GM04503 (cell line): ENCODE measurements at regions not wholly inside any gene's neighbourhood (a gene's known extent, or its start where the extent isn't known, plus 50 kb on each side); places are given as distances from the start of the nearest gene placed in this dataset.

Experiments
- DNase-seq: peaks from one replicate; pipeline ENCODE4 v3.0.0-alpha.2; 2012; ENCODE audit warnings: low read depth

- DNase-seq: no peak
These were observed 441.2 kb upstream of the ANO3 start for GRCh38 chr11:25890626-25891260.

- DNase-seq: no peak
These were observed 440.0 kb upstream of the ANO3 start for GRCh38 chr11:25891960-25892359.

DNA sequence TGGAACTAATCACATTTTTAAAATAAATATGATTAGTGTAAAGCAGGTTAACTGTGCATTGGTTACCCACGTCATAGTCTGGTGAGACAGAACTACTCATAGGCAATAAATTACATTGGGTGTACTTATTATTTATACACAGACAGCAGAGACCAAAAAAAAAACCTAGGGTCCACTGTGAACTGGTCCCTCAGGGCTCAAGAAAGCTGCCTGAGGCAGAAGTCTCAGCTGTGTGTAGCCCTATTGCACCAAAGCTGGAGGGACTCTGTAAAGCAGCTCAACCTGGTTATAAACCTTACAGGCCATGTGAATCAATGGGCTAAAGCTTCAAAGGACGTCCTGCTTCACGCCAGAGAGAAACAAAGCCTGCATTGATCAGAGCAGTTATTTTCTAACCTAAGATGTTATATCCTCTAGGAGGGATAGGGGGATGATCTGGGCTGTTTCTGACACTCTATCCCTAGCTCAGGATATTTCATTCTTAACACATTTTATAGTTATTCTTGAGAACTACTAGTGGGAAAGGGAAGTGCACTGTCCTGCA, 432.2 kb upstream of the ANO3 start:
- DNase-seq: no peak

GRCh38 chr11:25900814-25901213, 431.1 kb upstream of the ANO3 start:
- no peak for DNase-seq

DNA sequence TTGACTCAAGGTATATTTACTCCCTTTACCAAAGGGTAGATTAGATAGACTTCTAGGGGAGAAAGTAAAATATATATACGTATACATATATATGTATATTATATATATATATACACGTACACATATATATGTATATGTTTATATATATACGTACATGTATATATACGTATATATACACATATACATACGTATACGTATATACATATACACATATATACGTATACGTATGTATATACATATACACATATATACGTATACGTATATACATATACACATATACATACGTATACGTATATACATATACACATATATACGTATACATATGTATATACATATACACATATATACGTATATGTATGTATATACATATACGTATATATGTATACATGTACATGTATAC, 430.5 kb upstream of the ANO3 start:
- no peak for DNase-seq

DNA sequence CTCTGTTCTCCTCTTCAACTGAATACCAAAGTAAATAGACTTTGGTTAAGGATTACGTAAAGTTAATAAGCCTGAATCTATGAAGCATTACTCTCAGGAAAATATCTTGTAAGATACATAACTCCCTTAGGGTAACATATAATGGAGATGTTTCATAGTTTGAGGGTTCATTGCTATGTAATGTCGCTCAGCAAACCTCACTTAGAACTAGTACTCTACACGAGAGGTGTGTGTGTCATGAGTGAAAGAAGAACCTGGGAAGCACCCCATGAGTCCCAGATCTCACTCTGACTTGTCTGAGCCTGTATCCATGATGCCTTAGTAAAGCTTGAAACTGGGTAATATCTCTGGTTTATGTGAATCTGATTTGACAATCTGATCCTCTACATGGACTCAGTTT, 429.5 kb upstream of the ANO3 start:
- DNase-seq: no peak

DNA sequence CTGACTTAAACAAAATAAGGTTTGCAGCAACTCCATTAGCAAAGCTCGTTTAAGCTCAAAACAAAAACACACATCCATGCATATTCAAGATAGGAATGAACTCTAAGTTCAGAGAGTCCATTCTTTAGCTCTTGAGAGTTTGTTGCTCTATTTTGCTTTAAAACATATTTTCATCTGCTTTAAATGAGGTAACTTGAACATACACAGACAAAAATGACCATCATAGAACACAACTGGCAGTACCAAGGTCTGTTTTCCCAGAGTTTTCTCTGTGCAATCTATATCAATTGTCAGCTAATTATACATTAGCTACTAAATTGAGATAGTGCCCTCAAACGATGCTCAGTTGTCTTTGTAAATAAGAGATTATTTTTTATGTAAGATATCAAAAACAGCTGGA, 423.2 kb upstream of the ANO3 start:
- DNase-seq: no peak

DNA sequence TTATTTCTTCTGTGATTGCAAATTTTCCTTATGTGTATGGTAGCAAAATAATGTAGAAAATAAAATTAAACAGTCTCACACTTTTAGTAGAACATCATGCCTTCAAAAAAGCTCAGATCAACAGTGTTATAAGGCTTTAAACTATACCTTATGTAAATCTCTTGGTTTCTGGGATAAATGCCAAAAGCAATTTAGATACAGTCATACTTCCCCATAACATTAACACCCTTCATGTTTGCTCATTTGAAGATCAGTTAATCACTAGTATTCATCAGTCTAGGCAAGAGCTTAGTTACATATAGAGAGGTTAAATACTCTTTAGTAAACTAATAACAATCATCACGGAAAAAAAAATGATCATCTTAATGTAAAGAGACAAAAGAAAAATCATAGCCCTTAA, 421.8 kb upstream of the ANO3 start:
- DNase-seq: no peak

DNA sequence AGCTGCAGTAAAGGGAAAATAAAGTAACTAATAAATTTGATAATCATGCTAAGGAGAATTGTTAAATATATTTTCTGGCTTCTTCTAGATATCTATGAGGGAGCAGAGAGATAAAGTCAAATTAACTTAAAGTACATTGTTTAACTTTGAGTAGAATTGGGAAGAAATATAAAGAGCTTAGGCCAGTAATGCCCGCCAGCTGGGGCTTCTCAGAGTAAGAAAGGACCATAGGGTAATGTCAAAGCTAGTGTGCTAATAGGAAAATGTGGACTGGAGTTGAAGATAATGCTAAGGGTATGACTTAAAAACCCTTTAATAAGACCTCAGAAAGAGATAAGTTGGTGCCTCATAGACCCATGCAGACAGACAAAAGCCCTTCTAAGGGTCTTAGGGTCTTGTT, 411.6 kb upstream of the ANO3 start:
- no peak for DNase-seq

- no peak for DNase-seq
These were observed 407.3 kb upstream of the ANO3 start for GRCh38 chr11:25924586-25924985.

DNA sequence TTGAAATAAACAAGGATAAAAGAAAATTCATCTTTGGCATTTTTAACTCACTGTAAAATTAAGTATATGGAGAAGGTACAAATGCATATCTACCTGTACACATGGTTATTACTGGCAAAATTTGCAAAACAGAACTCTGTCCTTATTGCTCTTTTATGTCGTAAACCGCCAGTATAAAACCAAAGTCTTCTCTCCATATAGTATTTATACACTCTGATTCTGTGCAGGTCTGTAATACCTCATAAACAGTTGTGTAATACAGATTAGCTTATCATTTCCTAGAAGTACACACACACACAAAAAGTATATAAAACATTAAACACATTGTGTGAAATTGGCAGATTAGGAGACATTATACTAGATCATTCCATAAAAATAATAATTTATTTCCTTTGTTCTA, 406.6 kb upstream of the ANO3 start:
- DNase-seq: no peak

DNA sequence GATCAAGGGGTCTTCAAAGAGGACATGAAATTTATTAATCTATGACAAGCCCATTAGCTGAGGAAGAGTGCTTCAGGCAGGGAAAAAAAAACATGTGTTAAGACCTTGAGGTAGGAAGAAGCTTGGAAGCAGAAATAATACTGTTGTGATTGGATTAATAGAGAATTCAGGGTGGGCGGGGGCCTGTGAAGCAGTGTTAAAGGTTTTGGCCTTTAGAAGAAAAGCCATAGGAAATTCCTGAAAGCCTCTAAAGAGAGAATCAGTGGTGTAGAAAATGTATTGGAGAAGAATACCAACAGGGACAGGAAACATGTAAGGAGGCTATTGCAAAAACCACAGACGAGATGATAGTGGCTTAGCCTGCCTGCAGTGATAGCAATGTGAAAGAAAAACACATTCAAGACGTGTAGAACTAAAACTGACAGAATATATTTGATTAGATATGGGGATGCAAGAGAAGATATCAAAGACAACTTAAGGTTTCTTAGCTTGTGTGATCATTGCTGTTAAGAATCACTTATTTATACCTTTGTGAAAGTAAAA, 404.4 kb upstream of the ANO3 start:
- DNase-seq: no peak

DNA sequence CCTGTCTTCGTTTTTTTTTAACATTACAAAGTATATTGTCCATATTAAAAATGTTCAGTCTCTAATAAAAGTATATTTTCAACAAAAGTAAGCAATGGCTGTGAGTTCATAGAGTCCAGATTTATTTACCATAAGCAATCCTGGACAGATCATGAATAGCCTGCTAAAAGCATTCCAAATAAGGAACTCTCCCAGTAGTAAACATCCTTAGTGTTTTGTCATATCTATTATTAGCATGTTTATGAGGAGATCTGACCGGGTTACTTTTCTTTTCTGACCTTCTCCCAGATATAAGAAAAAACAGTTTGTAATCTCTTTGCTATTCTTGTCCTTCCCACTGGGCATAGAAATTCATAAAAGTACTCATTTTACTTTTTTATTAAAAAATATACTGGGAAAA, 403.9 kb upstream of the ANO3 start:
- no peak for DNase-seq

DNA sequence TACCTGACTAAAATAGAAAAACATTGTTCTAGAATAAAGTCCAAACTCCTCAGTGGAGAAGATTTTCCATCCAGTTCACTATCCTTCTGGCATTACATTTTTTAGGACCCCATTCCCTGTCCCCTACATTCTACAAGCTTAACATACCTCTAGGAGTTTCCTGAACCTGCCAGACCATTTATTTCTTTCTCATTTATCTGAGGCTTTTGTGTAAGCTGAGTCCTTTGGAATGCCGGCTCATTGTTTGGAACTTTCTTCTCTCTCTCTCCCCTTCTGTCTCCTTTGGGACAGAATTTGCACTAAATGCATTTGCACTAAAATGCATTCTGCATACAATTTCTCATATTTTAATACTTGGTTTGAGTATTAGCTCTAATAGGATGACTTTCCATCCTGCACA, 393.0 kb upstream of the ANO3 start:
- no peak for DNase-seq

- no peak for DNase-seq
These were observed 392.2 kb upstream of the ANO3 start for GRCh38 chr11:25939691-25940090.

DNA sequence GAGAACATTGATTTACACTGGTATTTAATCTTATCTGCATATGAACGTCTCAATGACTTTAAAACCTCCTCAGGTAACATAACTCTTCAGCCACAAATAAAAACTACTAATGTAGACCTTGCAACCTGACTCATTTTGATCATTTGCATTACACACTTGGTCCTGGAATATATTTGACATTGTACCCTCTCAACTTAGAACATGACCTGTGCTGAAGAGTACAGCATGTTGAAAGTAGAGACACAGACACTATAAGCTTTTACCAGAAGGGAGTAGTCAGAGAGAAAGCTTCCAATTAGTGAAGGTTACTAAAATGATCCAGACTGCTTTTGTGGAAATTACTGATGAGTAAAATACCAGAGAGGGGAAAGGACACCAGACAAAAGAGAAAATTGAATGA, 390.6 kb upstream of the ANO3 start:
- no peak for DNase-seq

- DNase-seq: no peak
These were observed 388.9 kb upstream of the ANO3 start for GRCh38 chr11:25943031-25943430.

- no peak for DNase-seq
These were observed 387.9 kb upstream of the ANO3 start for GRCh38 chr11:25943777-25944661.

GRCh38 chr11:25949918-25950317, 382.0 kb upstream of the ANO3 start:
- DNase-seq: no peak

DNA sequence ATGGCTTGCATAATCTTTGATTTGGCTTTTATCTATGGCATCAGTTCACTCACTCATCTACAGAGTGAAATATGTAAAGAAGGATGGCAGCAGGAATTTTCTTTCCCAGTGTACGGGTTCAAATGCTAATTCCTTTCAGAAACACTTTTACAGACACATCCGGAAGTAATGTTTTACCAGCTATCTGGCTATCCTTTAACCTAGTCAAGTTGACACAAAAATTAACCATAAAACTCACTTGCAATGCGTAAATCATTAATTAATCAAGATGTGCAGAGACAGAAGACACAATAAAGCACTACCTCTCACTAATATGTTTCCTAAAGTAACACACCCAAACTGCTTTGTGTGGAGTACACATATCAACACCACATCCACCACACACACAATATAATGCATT, 378.9 kb upstream of the ANO3 start:
- DNase-seq: no peak

GRCh38 chr11:25958045-25958444, 373.9 kb upstream of the ANO3 start:
- no peak for DNase-seq

- no peak for DNase-seq
These were observed 370.4 kb upstream of the ANO3 start for GRCh38 chr11:25961539-25961938.
